GM19035 (cell line): ENCODE measurements at regions not wholly inside any gene's neighbourhood (a gene's known extent, or its start where the extent isn't known, plus 50 kb on each side); places are given as distances from the start of the nearest gene placed in this dataset.
"Not testable (repeated sequence)": the region's sequence is repeated elsewhere in the genome, so short reads cannot be mapped to it uniquely, and the experiment has no call there.

Experiments
- ATAC-seq: cut with Tn5 transposase; IDR thresholded peaks from one replicate; pipeline ENCODE4 v1.9.1; 2021; ENCODE audit not compliant: unreplicated experiment

DNA sequence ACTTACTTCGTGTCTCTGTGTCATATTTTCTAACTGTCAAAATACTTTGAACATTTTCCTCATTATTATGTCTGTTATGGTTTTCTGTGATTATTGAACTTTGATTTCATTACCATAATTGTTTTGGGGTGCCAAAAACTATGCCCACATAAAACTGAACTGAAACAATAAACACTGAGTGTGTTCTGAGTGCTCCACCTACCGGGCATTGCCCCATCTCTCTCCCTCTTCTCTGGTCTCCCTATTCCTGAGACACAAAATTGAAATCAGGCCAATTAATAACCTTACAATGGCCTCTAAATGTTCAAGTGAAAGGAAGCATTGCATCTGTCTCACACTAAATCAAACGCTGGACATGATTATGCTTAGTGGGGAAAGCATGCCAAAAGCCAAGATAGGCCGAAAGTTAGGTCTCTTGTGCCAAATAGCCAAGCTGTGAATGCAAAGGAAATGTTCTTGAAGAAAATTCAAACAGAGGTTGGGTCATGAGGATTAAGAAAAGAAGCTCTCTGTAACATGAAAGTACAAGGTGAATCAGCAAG lies 972.3 kb downstream of the PCDH7 start:
- ATAC-seq: no peak

DNA sequence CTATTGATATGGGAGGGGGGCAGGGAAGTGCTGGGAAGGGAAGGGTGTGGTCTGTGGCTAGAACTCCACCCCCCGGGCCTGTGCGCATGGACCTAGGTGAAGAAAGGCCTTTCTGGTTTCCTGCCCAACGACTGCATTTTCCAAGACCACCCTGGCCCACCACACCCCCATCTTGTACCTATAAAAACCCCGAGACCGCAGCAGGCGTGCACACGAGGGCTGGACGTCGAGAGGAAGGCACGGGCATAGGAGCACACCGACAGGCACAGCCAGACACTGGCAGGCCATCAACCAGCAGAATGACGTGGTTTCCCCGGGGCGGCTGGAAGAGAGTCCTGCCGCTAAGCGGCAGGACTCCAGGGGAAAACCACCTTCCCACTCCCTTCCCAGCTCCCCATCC lies 981.1 kb downstream of the PCDH7 start:
- no peak for ATAC-seq

DNA sequence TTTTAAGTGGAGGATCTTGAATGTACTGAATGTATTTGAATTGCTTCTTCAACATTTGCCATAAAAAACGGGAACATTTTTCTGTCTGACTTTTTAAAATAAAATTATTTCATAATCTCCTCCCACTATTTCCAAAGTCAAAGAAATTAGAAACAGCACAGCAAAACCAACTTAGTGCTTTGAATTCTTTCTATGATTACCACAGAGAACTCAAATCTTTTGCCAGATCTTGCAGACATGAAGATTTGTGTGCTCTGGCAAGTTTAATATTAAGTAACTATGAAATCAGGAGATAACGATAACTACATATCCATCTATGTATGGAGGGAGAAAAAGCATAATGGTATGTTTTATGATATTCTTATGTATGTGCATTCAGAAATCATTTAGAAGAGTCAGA lies 982.2 kb downstream of the PCDH7 start:
- no peak for ATAC-seq

DNA sequence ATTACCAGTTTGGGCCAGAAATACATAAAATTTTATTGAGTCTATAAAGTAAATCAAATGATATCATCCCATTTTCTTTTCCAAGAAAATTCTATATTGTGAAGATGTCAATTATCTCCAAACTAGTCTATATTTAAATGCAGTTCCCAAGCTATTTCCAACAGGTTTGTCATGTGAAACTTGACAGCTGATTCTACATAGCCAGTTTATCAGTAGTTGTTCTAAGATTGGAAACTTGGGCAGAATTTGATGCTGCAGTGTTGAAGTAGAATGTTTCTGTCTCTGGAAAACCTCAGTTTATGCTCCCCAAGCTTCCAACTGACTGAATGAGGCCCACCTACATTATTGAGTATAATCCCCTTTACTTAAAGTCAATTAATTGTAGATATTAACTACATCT lies 994.1 kb downstream of the PCDH7 start:
- no peak for ATAC-seq

DNA sequence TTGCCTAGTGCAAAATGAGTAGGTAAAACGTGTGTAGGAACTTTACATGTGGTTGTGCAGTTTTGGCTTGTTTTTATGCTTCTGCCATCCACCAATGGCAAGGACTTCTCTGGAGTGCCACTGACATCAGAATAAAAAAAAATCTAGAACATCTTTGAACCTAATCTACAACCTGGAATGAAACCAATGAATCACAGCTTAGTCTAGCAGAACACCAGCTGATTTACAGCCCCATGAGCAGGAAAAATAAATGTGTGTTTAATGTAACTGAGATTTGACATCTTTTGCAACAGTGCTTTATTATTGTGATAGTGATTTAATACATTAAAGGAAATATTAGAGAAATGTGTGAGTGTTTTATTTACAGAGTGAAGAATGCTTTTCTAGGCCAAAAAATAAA lies 995.1 kb downstream of the PCDH7 start:
- no peak for ATAC-seq

DNA sequence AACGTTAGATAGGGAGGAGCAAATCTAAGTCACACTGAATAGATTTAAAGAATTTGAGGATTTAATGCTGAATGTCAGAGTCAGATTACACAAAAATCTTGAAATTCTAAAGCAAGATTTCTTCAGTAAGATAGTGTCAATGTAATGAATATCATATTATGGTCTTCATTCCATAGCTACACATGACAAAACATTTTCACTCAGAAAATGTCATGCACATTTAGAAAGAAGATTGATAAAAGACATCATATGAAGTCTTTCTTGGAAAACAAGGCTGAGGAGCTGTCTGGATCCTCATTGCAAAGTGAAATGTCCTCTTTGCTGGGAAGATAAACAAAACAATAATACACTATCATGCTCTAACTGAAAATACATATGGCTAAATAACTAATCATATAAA lies 1006.9 kb downstream of the PCDH7 start:
- ATAC-seq: no peak

DNA sequence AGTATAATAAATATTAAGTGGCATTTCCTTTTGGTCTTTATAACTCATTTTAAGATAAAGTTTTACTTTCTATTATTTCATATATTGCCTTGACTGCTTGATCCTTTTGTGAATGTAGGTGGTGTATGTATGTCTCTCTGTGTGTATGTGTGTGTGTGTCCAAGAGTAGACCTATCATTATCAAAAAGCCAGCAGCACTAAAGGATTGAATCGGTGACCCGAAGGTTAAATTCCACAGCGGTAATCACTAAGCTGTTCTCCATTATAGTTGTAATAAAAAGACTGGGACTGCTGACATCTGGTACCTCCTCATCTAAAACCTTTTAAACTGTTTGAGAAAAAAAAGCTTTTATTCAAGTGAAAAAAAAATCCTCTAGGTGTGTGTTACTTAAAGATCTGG lies 1014.8 kb downstream of the PCDH7 start:
- no peak for ATAC-seq

DNA sequence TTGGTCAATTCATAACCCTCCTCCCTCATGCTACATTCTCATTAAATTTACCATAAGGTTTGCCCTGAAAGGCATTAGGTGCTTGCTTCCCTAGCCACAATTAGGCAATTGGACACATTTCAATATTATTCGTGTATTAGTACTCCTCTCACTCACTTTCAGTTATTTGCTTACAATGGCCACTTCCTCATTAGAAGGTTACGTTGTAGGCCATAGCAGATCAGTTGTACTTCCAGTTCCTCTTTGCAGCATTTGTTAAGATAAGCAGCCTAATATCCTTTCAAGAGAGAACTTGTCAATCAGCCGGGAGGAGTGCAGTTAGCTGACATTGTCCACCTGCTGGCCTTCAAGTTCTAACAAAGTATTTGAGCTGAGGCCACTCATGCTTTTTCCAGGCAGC lies 1017.2 kb downstream of the PCDH7 start:
- no peak for ATAC-seq

DNA sequence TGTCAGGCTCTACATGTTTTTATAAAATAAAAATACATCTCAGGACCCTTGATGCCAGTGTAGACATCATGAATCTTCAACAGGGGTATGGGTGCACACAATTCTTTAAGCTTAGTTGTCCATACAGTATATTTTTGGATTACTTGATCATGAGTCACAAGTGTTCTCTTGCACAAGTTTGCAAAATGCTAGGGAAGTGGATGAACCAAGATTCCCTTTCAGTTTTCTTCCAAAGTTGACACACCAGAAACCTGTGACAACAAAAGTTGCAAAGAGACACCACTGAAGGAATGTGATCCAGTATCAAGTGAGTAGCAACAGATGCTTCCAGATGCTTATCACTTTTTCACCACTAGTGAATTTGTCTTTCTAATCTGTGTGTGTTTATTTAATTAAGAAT lies 1021.2 kb downstream of the PCDH7 start:
- no peak for ATAC-seq

DNA sequence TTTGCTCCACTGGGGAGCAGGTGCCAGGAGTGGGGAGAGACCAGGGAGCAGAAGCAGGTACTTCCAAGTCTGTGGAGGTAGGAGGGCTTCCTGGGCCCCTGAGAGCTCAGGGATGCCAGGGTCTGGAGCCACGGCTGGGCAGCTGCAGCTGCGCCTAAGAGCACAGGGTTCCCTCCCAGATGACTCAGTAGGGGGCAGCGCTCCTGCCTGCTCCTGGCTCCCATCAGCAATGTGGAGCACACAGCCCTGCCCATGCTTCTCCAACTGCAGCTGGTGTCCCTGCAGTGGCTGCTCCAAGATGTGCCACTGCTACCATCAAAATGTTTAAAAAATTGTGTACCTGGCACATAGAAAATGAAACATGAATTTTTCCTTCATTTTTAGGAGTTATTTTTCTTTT lies 1028.2 kb downstream of the PCDH7 start:
- no peak for ATAC-seq

DNA sequence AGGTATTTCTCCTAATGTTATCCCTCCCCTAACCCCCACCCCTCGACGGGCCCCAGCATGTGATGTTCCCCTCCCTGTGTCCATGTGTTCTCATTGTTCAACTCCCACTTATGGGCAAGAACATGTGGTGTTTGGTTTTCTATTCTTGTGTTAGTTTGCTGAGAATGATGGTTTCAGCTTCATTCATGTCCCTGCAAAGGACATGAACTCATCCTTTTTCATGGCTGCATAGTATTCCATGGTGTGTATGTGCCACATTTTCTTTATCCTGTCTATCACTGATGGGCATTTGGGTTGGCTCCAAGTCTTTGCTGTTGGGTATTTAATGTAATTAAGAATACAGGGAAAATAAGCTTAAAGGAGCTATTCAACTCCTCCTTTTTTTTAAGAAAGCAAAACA lies 1030.4 kb downstream of the PCDH7 start:
- not testable (repeated sequence) for ATAC-seq

DNA sequence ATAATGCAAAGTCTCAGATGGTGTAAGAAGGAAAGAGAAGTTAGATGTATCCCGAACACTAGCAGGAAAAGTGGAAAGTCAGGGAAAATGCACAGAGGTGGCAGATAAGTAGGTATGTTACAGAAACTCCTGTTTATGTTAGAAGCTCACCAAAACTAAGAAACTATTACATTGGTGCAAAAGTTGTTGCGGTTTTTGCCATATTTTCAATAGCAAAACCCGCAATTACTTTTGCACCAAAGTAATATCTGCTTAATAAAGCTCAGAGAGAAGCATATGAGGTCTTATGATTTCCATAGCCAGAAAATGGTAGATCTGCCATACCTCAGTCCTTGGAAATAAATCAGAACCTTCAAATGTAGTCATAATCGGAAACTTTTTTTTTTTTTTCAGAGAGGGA lies 1035.6 kb downstream of the PCDH7 start:
- ATAC-seq: no peak

DNA sequence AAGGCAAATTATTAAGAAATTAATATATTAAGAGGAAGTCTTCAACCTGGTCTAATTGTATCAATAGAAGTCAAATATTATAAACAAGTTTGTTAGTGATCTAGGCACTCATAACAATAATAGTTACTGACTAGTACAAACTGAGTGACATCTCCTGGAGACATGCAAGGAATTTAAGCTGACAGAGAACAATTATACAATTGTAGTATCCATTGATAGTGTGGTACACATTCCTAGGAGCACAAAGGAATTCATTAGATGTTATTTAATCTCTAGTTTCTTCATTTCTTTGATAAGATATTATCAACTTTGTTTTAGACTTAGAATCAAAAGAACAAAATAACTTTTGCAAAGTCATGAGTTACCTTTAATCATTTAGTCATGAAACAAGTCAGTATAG lies 1048.6 kb downstream of the PCDH7 start:
- ATAC-seq: no peak

DNA sequence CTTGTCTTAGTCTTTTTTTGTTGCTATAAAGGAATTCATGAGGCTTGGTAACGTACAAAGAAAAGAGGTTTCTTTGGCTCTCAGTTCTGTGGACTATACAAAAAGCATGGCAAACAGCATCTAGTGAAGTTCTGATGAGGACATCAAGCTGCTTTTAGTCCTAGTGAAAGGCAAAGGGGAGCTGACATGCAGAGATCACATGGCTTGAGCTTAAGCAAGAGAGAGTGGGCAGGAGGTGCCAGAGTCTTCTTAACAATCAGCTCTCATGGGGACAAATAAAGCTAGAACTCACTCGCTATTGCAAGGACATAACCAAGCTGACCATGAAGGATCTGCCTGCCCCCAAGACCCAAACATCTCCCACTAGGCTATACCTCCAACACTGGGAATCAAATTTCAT lies 1063.1 kb downstream of the PCDH7 start:
- no peak for ATAC-seq

DNA sequence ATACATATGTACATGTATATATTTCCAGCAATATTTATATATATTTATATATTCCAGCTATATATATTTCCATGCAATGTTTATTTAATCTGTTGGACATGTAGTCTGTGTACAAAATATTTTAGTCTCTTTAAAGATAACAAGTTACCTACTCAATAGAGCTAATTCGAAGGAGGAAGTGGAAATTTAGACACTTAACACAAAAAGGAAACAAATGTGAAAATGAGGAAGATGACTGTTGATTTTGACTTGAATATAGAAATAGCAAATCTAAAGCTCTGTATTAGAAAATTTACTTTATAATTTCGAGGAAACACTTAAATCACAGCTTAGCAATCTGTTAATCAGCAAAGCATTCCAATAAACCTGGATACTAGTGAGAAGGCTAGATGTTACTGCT lies 1064.4 kb downstream of the PCDH7 start:
- no peak for ATAC-seq

DNA sequence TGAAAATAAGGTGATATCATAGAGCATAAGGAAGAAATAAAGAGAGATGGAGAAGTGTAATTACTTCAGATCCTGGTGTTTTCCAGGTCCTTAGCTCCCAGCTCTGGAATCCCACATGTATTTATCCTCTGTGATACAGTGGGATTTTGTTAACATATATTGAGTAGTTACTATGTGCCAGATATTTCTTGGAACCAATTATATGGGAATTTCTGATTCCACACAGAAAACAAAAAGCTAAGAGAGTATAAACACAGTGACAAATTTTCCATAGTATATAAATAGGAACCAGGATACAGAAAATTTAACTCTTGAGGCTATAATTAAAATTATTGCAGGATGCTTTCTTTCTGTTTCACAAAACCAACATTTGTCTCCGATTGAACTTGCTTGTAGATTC lies 1067.5 kb downstream of the PCDH7 start:
- ATAC-seq: no peak

DNA sequence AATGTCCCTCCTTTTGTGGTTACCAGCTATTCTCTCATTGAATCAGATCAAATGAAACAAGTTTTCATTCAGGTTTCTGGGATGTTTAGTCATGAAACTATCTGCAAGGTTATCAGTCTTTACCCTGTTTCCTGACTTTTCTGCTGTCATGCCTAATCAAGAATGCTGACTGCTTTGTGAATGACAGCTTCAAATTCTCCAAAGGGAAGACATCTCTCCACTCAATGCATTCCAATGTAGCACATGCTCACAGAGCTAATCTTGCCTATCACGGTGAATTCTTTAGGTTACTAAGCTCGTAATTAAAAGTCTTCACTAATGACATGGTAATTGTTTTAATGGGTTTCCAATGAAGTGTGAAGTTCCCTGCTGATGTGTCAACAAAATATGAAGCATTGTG lies 1068.5 kb downstream of the PCDH7 start:
- ATAC-seq: no peak

DNA sequence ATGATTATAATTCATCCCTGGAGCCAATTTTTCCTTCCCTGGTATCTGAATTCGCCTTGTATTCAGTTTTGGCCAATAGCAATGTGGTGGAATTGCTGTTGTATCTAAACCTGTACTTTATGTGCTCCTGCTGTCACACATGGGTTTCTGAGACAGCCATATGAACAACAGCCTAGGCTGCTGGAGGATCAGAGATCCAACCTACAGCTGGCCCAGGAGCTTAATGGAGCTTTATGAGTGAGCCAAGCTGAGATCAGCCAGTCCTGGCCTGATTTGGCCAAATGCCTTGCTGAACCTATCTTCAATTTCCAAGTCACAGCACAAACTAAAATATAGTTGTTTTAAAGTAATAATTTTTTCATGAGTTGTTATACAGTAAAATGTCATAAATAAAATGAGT lies 1071.5 kb downstream of the PCDH7 start:
- ATAC-seq: no peak

DNA sequence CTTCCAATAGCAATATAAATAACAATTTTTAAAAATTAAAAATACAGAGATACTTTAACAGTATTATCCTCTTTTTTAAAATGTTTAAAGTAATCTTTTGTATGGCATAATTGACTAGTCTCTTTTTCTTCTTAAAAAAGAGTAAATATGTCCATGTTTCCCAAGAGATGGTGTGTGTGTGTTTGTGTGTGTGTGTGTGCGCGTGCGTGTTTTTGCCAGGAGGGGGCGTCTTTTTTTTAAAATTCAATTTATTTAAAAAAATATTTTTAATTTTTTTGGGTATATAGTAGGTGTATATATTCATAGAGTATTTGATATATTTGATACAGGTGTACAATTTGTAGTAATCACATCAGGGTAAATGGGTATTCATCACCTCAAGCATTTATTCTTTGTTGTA lies 1073.7 kb downstream of the PCDH7 start:
- ATAC-seq: no peak

DNA sequence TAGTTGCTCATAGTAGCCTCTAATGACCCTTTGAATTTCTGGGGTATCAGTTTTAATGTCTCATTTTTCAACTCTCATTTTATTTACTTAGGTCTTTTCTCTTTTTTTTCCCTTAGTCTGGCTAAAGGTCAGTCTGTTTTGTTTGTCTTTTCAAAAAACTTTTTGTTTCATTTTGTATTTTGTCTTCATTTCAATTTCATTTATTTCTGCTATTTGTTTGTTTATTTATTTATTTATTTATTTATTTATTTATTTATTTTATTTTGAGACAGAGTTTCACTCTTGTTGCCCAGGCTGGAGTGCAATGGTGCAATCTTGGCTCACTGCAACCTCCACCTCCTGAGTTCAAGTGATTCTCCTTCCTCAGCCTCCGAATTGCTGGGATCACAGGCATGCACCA lies 1076.9 kb downstream of the PCDH7 start:
- ATAC-seq: not testable (repeated sequence)

DNA sequence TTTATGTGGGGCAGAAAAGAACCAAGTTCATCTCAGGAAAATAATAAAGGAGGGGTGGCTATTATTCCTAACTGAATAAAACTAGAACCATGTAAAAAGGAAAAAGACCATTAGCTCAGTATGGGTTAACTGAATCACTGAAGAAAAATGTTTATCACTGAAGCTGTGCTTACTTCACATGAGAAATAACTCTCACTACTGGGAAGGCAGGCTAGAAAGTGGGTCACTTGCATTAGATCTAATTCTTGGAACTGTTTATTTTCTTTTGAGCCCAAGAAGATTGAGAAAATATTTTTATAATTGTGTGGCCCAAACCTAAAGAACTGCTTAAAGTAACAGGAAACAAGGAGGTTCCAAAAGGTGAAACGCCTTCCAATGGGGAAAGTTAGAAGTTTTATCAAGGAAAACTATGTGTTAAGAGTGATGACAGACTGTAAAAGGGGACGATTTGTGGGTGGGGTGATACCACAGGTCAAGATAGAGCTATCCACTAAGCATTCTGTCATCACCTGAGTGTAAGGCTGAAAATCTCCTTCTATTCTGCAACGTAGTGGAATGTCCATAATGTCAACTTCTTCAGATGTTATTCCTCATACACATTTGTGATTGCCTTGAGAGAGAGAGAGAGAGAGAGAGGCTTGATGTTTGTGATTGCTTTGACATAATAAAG lies 1083.5 kb downstream of the PCDH7 start:
- ATAC-seq: no peak

DNA sequence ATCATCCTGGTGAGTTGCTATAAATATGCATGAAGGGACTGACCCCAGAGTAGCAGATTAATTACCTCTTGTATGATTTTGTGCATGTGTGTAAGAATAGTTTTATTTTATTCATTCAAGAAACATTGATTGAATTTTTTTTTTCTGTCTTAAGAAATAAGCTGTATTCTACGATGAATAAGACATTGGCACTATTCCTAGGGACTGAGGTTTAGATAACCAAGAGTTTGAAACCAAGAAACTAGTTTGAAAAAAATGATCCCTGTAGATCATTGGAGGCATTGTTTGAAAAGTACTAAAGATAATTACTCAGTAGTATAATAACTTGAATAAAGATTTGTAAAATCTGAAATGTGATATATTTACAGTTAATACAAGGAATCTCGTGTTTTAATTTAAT lies 1086.9 kb downstream of the PCDH7 start:
- ATAC-seq: no peak

DNA sequence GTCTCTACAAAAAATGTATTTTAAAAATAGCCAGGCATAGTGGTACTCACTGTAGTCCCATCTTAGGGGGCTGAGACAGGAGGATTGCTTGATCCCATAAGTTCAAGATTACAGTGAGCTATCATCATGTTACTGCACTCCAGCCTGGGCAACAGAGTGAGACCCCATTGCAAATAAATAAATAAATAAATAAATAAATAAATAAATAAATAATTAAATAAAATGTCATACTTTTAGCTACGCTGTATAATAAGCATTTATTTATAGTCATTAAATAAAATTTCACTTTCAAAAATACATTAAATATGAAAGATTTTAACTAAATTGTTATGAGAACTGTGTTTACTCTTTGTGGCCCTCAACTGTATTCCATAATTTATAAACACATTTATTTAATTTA lies 1124.2 kb downstream of the PCDH7 start:
- ATAC-seq: no peak
